NCI-H2227 treated with DMSO at 0.1 percent for 48 hours (cell line): ENCODE measurements at regions not wholly inside any gene's neighbourhood (a gene's known extent, or its start where the extent isn't known, plus 50 kb on each side); places are given as distances from the start of the nearest gene placed in this dataset.
A peak's percentile ranks its signal among the peaks of the same experiment; 100 is the strongest.
"Not testable (repeated sequence)": the region's sequence is repeated elsewhere in the genome, so short reads cannot be mapped to it uniquely, and the experiment has no call there.

Source experiments
- DNase-seq: peaks from one replicate; lab custom pipeline; 2025; lab: John Stamatoyannopoulos, UW

DNA sequence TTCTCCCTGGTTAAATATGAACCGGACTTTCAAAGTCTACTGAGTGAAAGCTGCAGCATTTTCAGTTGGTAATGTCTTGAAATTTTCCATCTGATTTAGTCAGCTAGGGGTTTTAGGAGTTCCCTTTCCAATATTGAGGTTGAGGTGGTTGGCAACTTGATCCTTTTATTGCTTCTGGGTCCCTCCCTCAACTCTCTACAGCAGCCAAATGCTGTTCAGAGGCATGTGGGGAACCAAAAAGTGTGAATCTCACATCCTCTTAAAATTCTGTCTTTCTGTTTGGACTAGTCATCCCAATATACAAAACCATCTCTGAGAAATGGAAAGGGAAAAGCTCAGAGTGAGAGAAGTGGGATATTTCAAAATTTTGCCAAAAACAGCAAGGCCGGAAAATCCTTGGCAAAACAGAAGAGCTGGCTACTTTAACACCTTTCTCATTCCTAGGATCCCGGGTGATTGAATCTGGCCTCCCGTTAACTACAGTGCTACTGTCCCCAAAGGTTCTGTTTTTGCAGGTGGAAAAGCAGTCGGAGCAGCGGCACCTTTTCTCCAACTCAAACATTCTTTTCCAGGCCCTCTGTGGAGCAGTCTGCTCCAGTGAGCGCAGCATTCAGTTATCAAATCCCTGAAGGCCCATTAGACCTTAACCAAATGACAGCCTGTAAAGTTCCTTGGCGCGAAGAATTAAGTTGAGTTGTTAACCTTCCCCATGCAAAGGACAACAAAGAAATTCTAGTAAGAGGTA, 345.9 kb upstream of the NUDT12 start:
- DNase-seq: no peak

DNA sequence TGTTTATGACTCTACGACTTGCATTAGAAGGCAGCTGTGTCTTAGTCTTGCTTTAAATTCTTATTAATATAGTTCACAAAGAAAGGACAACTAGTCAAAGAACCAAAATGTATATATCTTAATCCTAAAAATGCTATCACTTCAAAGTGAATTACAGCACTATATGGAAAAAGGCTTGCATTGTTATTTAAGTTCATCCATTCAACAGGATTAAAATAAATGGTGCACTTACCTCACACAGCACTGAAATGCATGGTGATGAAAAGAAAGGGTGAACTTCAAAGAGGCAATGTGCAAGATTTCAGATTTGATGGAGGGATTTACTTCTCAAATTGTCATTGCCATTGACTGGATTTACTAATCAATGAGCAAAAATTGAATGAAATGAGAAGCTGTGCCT, 344.4 kb upstream of the NUDT12 start:
- DNase-seq: no peak

- DNase-seq: no peak
These were observed 342.1 kb upstream of the NUDT12 start for GRCh38 chr5:103904651-103905050.

GRCh38 chr5:103902893-103903292, 340.3 kb upstream of the NUDT12 start:
- DNase-seq: no peak

GRCh38 chr5:103901885-103902284, 339.3 kb upstream of the NUDT12 start:
- DNase-seq: no peak

DNA sequence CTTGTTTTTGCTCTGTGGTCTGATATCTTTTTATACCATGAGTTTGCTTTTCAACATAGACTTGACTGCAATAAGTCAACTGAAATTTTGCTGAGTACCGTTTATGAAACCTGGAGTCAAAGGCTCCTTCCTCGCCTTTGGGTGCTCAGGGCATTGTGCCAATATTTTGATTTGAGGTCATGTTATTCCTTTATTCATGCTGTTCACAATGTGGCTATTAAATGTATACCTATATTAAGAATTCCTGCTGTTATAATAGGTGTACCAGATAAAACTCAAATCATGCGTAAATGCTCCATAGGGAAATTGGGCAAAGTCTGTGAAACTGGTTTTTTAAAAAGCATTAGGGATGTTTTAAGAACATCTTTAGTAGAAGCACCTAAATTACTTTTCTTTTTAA, 334.0 kb upstream of the NUDT12 start:
- DNase-seq: peak; percentile 35

DNA sequence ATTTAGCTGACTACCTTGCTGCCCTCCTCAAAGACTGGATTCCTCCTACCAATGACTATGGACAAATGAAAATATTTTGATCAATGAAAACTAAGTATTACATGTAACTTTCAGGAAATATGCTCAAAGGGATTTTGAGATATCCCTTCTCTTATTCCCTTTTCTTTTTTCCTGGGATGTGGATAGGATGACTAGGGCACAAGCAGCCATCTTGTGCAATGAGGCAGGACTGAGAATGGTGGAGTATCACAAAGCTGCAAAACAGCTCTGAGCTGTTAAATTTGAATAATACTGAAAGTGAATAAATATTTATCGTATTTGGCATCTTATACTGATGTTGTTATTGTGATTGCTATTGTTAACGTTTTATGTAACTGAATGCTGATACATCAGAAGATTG, 333.1 kb upstream of the NUDT12 start:
- DNase-seq: no peak

GRCh38 chr5:103894882-103895281, 332.3 kb upstream of the NUDT12 start:
- no peak for DNase-seq

- DNase-seq: no peak
These were observed 328.6 kb upstream of the NUDT12 start for GRCh38 chr5:103891151-103891550.

- DNase-seq: no peak
These were observed 327.7 kb upstream of the NUDT12 start for GRCh38 chr5:103890313-103890712.

GRCh38 chr5:103889500-103890209, 327.1 kb upstream of the NUDT12 start:
- no peak for DNase-seq

DNA sequence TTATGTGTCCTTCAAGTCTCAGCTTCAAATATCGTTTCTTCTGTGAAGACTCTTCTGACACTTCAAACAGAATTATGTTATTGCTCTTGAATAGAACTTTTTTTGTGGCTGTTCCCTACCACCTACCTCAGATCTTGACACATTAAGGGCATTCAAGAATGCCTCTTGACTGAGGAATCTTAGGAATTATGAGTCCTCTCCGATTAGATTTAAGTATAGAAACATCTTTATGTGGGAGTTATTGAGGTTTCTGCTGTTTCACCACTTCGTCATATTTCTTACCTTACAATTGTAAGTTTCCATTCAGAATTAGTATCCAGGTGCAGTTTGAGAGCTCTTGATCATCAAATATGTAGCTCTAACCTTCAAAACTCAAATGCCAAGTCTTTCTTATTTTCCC, 324.2 kb upstream of the NUDT12 start:
- no peak for DNase-seq

DNA sequence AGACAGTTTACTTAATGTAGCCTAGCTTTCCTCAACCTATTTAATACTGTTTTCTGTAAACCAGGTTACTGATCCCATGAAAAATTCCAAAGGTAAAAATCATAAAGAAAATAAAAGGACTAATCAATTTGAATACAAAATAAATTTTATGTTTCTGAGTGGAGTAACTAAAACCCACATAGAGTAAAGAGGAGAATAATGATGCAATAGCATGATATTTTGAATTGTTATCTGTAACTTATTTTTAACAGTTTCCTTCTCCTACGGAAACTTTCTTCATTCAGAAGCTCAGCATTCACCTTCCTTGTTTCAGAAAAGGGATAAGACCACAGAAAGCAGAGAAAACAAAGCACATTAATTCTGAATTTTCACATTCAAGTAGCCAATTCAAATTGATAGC, 320.6 kb upstream of the NUDT12 start:
- DNase-seq: no peak

DNA sequence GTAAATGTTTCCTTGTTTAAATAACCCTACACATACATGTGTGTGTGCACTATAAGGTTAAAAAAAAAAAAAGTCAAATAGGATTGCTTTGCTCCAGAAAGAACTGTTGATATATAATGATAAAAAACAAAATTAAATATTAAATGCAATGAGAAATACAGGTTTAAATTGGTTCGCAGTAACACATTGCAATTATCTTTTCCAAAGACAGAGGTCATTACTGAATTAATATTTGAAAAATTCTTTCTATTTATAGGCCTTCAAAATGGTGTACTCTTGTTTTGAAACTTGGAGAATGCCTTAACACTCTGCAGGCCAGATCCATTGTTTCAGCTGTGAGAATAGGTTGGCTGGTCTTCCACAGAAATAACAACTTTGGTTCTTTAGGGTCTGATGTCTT, 319.0 kb upstream of the NUDT12 start:
- DNase-seq: no peak

- DNase-seq: no peak
These were observed 305.4 kb upstream of the NUDT12 start for GRCh38 chr5:103867857-103868598.

DNA sequence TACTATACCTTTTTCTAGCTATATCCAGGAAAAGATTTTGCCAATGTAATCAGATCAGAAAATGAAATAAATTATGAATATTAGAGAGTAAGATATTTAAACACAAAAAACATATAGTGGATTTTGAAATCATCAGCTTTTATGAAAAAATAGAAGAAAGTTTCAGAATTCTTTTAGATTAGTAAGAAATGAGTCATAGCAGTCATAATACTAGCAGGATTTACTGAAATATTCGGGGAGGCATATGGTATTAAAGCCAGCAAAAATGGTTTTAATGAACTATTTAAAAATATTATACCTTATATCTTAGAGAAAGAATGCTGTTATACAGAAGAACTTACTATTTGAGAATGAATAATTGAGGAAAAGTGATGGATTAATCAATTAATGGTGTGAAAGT, 303.6 kb upstream of the NUDT12 start:
- no peak for DNase-seq

DNA sequence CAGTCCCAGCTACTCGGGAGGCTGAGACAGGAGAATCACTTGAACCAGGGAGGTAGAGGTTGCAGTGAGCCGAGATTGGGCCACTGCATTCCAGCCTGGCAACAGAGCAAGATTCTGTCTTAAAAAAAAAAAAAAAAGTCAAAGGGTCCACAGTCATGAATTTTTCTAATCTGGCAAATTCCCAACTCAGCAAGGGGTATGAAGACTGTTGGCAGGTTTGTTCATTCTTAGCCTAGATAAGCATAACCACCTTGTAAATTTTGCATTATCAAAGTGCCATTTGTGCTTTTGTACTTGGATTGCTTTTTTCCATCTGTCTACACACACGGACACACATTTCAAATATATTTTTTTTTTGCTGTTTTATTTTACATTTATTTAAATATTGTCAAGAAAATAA, 299.8 kb upstream of the NUDT12 start:
- DNase-seq: no peak

DNA sequence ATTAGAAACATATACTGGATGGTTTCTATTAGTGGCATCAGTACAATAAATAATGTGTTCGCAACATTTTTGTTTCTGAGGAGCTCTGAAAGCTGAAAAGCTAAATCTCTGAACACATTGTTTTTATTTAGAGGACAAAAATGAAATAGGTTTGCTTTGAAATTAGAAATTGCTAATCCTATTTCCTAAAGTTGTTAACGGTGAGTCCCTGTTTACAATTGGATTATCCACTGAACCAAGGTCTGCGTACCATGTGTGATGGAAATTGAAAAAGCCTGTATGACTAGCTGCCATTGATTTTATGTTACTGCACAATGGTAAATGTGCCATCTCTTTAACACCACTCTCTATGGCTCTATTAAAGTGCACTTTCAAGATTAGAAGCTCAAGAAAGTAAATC, 297.7 kb upstream of the NUDT12 start:
- DNase-seq: no peak

- not testable (repeated sequence) for DNase-seq
These were observed 295.8 kb upstream of the NUDT12 start for GRCh38 chr5:103858367-103858766.

DNA sequence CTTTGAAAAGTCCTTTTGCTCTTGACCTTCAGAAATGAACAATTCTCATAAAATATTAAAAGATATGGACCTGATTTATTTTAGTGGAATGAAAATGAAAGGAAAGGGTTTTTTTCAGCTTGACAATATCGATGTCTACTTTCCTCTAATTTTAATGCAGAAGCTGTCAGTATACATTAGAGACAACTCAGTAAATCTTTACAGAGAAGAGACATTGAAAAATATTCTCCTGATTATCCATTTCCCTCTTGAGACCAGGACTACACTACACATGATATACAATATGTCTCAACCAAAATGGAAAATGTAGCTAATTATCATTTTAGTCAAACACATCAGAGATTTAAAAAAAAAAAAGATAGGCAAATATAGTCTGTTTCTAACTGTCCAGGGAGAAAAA, 288.5 kb upstream of the NUDT12 start:
- DNase-seq: no peak

- no peak for DNase-seq
These were observed 287.3 kb upstream of the NUDT12 start for GRCh38 chr5:103849934-103850333.

GRCh38 chr5:103847060-103847459, 284.5 kb upstream of the NUDT12 start:
- no peak for DNase-seq

DNA sequence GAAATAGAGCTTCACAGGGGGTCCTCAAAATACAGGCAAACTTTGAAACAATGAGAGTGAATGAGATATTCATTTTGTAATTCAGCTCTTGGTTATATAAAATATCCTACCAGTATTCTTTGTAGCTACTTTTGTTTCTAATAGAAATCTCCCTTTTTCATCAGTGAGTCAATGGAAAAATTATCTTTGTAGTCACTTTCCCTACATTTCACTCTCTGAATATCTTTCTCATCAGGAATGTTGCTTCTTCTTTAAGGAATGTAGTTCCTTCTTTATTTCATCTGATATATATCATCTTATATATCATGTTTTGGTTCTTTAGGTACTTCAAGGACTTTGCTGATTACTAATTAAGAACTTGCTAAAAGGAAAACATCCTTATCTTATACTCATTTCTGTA, 280.3 kb upstream of the NUDT12 start:
- no peak for DNase-seq
